Left lung (tissue), 4 donors: ENCODE measurements at regions not wholly inside any gene's neighbourhood (a gene's known extent, or its start where the extent isn't known, plus 50 kb on each side); places are given as distances from the start of the nearest gene placed in this dataset.
"Not testable (repeated sequence)": the region's sequence is repeated elsewhere in the genome, so short reads cannot be mapped to it uniquely, and the experiment has no call there.

Experiments
- ATAC-seq: fragments of 200-7000 bp; cut with Tn5 transposase; one replicate; pipeline ENCODE4 v1.9.1; 2020; ENCODE audit warnings: moderate library complexity
- DNase-seq, 4 donors: peaks; one replicate each; pipeline ENCODE4 v3.0.0-alpha.2; 2013 to 2020
- H3K27ac ChIP-seq, 2 donors: fragments of 200-600 bp; sonication (generic) in 1 of 2; one replicate each; pipeline versions ENCODE4 v1.5.0 to v1.8.0; 2020 to 2021
- H3K27me3 ChIP-seq, 2 donors: fragments of 200-600 bp; sonication (generic) in 1 of 2; one replicate each; pipeline versions ENCODE4 v1.5.0 to v1.8.0; 2020 to 2021
- H3K36me3 ChIP-seq, 2 donors: fragments of 200-600 bp; sonication (generic) in 1 of 2; one replicate each; pipeline versions ENCODE4 v1.5.0 to v1.8.0; 2020 to 2021
- H3K4me1 ChIP-seq, 2 donors: fragments of 200-600 bp; one replicate each; pipeline ENCODE4 v1.8.0; 2021
- H3K4me3 ChIP-seq, 2 donors: fragments of 200-600 bp; sonication (generic) in 1 of 2; one replicate each; pipeline versions ENCODE4 v1.5.0 to v1.8.0; 2020 to 2021; ENCODE audit warnings: mild to moderate bottlenecking in 1 of 2
- H3K9me3 ChIP-seq, 2 donors: fragments of 200-600 bp; sonication (generic) in 1 of 2; one replicate each; pipeline versions ENCODE4 v1.5.0 to v1.8.0; 2020 to 2021
- CTCF ChIP-seq, 2 donors: fragments of 200-600 bp; sonication (generic) in 1 of 2; IDR thresholded peaks; one replicate each; pipeline versions ENCODE4 v1.5.0 to v1.8.0; 2021; ENCODE audit warnings: antibody characterized with exemption in 2 of 2
- intact Hi-C, 2 donors: fragments of 100-400 bp; cut with DNase I; formaldehyde crosslinking; loops; one replicate each; pipeline versions ENCODE4 v1.11.2 to v1.14.2; 2022
- donor health status: DM: no; HTN: yes; CAD: no.
- donor health status: DM: no; HTN: no; CAD: no.

- Histone ChIP-seq H3K4me1 (peaks cover 0 to 13% of the 10 kb centered on the region in 2 donors), H3K4me3 (no peak overlapping the region), H3K27ac (no peak overlapping the region), H3K36me3 (no peaks in the 10 kb centered on the region), H3K27me3 (peaks cover 0 to 22% of the 10 kb centered on the region in 2 donors), H3K9me3 (no peaks in the 10 kb centered on the region)
- no peak for TF ChIP-seq CTCF (IDR thresholded peaks at IDR 0.05)
- ATAC-seq (no peak), DNase-seq (peak in 1 of 4 donors; percentile 61)
- intact Hi-C loops: no loop called here
Observed at GRCh38 chr1:10945991-10946509, 66.4 kb upstream of the TARDBP start.

- DNase-seq: peak in 1 of 4 donors; percentile 49
- intact Hi-C loops: no loop called here
- no peak overlapping the region for H3K4me3 ChIP-seq
- H3K27me3 ChIP-seq: peaks cover 0 to 16% of the 10 kb centered on the region in 2 donors
- no peaks in the 10 kb centered on the region for H3K36me3 ChIP-seq
- no peak for ATAC-seq
- H3K27ac ChIP-seq: no peak overlapping the region
- no peak for TF ChIP-seq CTCF (IDR thresholded peaks at IDR 0.05)
- H3K4me1 ChIP-seq: peaks cover 0 to 8% of the 10 kb centered on the region in 2 donors
- no peaks in the 10 kb centered on the region for H3K9me3 ChIP-seq
Observed at GRCh38 chr1:10947181-10947580, 65.3 kb upstream of the TARDBP start.

DNA sequence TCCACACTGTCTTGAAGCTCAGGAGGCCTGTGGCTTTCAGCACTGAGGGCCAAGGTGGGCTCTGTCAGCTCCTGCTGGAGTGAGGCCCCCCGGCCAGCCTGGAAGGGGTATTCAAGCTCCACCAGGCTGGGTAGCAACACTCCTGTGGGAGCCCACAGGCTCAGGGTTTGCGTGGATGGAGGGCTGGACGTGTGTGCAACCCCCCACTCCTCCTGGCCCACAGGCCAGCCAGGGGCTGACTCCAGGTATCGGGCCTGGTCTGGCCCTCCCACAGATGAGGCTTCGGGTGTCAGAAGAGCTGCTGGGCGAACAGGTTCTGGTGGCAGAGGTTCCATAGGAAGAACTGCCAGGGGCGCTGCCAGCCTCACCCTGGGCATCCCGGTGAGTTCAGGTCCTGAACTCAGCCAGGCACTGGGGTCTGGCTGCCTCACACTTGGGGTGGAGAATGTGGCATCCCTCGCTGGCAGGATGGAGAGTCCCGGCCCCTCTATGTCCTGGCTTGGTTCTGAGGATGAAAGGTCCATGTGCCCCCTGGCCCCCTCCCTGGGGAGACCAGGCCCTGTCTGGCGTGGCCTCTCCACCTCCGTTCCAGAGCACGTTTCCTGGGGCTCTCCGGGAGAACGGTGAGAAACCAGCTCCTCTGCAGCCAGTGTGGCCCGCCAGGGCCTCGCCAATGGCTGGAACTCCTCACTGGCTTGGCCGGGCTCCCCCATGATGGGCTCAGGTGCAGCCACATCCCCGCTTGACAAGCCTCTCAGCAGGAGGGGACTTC is 64.6 kb upstream of the TARDBP start:
- no peak overlapping the region for H3K4me3 ChIP-seq
- TF ChIP-seq CTCF (IDR thresholded peaks at IDR 0.05): no peak
- intact Hi-C loops: no loop called here
- ATAC-seq (no peak), DNase-seq (peak in 1 of 4 donors; percentile 66)
- no peaks in the 10 kb centered on the region for H3K36me3 ChIP-seq
- no peaks in the 10 kb centered on the region for H3K9me3 ChIP-seq
- no peak overlapping the region for H3K27ac ChIP-seq
- H3K4me1 ChIP-seq: peaks cover 0 to 7% of the 10 kb centered on the region in 2 donors
- H3K27me3 ChIP-seq: peaks cover 0 to 9% of the 10 kb centered on the region in 2 donors

GRCh38 chr1:10948463-10948775 is 64.0 kb upstream of the TARDBP start:
- Histone ChIP-seq H3K27ac (no peak overlapping the region), H3K4me3 (no peak overlapping the region), H3K27me3 (peaks cover 0 to 9% of the 10 kb centered on the region in 2 donors), H3K9me3 (peaks cover 0 to 3% of the 10 kb centered on the region in 2 donors), H3K4me1 (peaks cover 0 to 7% of the 10 kb centered on the region in 2 donors), H3K36me3 (no peaks in the 10 kb centered on the region)
- DNase-seq (peak in 1 of 4 donors; percentile 57), ATAC-seq (no peak)
- intact Hi-C loops: no loop called here
- TF ChIP-seq CTCF (IDR thresholded peaks at IDR 0.05): no peak

DNA sequence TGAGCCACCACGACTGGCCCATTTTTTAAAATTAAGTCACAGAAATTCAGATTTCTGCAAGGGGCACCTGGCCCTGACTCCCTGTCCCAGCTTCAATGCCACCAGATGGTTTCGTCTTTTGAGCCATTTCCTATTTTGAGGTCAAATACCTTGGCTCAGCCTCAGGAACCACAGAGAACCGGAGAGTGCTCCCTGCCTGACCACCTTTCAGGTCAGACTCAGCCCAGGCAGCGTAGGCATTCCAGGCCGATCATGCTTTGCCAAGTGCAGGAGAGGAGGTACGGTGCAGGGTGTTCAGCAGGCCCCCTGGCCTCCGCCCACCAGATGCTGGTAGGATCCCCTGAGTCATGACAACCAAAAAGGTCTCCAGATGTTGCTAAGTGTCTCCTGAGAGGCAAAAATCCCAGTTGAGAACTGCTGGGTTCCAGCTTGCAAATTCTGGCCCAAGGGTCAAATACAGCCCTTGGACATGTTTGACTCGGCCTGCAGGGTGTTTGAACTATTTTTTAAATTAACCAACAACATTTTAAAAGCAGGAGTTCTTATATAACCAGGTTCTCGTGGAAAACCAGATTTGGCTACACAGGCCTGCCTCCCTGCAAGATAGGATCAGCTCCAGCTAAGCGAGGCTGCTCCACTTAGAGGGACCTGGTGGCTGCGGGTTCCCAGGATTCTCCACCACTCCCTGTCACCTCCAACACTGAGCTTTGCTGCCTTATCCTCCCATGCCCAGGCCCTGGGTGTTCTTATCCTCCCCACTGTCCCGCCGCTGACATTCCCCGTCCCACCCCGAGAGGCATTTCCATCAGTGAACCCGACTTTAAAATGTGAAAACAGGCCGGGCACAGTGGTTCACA is 61.9 kb upstream of the TARDBP start:
- peaks cover 0 to 13% of the 10 kb centered on the region in 2 donors for H3K9me3 ChIP-seq
- ATAC-seq (no peak), DNase-seq (no peak)
- H3K27me3 ChIP-seq: no peaks in the 10 kb centered on the region
- H3K27ac ChIP-seq: no peak overlapping the region
- H3K4me1 ChIP-seq: no peaks in the 10 kb centered on the region
- H3K36me3 ChIP-seq: no peaks in the 10 kb centered on the region
- no peak for TF ChIP-seq CTCF (IDR thresholded peaks at IDR 0.05)
- intact Hi-C loops: no loop called here
- H3K4me3 ChIP-seq: no peak overlapping the region

DNA sequence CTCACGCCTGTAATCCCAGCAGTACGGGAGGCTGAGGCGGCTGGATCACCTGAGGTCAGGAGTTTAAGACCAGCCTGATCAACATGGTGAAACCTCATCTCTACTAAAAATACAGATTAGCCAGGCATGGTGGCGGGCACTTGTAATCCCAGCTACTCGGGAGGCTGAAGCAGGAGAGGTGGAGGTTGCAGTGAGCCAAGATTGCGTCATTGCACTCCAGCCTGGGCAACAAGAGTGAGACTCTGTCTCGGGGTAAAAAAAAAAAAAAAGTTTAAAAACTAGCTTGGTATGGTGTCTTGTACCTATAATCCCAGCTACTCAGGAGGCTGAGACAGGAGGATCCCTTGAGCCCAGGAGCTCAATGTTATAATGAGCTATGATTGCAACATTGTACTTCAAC is 61.2 kb upstream of the TARDBP start:
- H3K36me3 ChIP-seq, ATAC-seq, H3K4me1 ChIP-seq, H3K27me3 ChIP-seq, H3K4me3 ChIP-seq, DNase-seq, H3K27ac ChIP-seq, intact Hi-C loops: not testable (repeated sequence)
- peaks cover 0 to 13% of the 10 kb centered on the region in 2 donors for H3K9me3 ChIP-seq
